ENCODE measurements at regions not wholly inside any gene's neighbourhood (a gene's known extent, or its start where the extent isn't known, plus 50 kb on each side); places are given as distances from the start of the nearest gene placed in this dataset.

- no peak for DNase-seq
- no peak for TF ChIP-seq CTCF (conservative IDR thresholded peaks at IDR 0.05)
- H3K27me3 ChIP-seq (ENCODE audit: insufficient read depth, low read depth): peaks cover 100% of the 10 kb centered on the region
- intact Hi-C loops (cut with micrococcal nuclease; ENCODE audit: unreplicated experiment): no loop called here
- H3K9me3 ChIP-seq (ENCODE audit: insufficient read depth, low read depth): no peaks in the 10 kb centered on the region
- ChIA-PET CTCF (no interaction called here), POLR2A (ENCODE audit: unreplicated experiment) (interaction anchor here (0.5 kb wide), 1 partner anchor 625 kb away, joined by 4 read pairs; no protein-coding TSS in a partner anchor)
- no peaks in the 10 kb centered on the region for H3K9me2 ChIP-seq (ENCODE audit: insufficient read depth)
- H3K4me2 ChIP-seq: no peak overlapping the region
- no peak overlapping the region for H3K27ac ChIP-seq
- no TSS peak for BruUV-seq (replicated peaks)
- no peaks in the 10 kb centered on the region for H3K4me1 ChIP-seq (replicated peaks; ENCODE audit: insufficient read depth)
- no peak overlapping the region for H3K4me3 ChIP-seq
- H3K79me2 ChIP-seq (ENCODE audit: low read depth): no peaks in the 10 kb centered on the region
- H2AFZ ChIP-seq: no peak overlapping the region
- H3F3A ChIP-seq (ENCODE audit: insufficient read depth, low read depth): no peaks in the 10 kb centered on the region
- no peaks in the 10 kb centered on the region for H3K36me3 ChIP-seq (ENCODE audit: low read depth)
- no peaks in the 10 kb centered on the region for H4K20me1 ChIP-seq (ENCODE audit: insufficient read depth)
Observed at GRCh38 chr14:76696791-76697190, 64.5 kb upstream of the VASH1 start.

DNA sequence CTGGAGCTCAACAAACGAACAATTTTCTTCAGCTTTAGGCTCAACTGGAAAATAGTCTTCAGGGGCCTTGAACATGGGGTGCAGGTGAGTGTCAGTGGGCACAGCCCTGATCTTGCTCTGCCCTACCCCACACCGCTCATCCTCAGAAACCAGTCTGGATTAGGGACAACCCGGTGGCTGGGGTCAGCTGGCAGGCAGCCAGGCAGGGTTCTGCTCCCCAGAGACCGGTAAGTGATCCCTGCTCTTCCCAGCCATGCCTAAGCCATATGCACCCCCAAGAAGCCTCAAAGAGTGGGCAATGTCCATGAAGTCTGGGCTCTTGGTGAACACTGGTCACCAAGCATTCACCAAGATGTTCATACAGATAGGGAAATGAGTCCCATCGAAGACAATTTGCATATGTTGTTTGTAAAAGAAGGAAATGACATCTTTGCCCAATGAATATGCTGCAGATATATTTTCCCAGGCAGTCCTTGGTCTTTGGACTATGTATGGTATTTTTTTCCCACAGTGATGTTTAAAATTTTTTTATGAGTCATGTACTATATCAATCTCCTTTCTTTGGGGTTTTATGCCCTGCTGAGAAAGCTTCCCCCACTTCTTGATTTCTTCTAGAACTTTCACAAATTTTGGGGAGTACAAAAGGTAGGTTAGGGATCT lies 63.9 kb upstream of the VASH1 start:
- no peaks in the 10 kb centered on the region for H3K9me2 ChIP-seq (ENCODE audit: insufficient read depth)
- no peak overlapping the region for H3K4me3 ChIP-seq
- H3K9me3 ChIP-seq (ENCODE audit: insufficient read depth, low read depth): no peaks in the 10 kb centered on the region
- H3K36me3 ChIP-seq (ENCODE audit: low read depth): no peaks in the 10 kb centered on the region
- H2AFZ ChIP-seq: no peak overlapping the region
- H3K4me2 ChIP-seq: no peak overlapping the region
- H3F3A ChIP-seq (ENCODE audit: insufficient read depth, low read depth): no peaks in the 10 kb centered on the region
- intact Hi-C loops (cut with micrococcal nuclease; ENCODE audit: unreplicated experiment): no loop called here
- H3K79me2 ChIP-seq (ENCODE audit: low read depth): no peaks in the 10 kb centered on the region
- no peak for DNase-seq
- peaks cover 100% of the 10 kb centered on the region for H3K27me3 ChIP-seq (ENCODE audit: insufficient read depth, low read depth)
- no peaks in the 10 kb centered on the region for H4K20me1 ChIP-seq (ENCODE audit: insufficient read depth)
- H3K4me1 ChIP-seq (replicated peaks; ENCODE audit: insufficient read depth): no peaks in the 10 kb centered on the region
- no peak for TF ChIP-seq EZH2 (IDR thresholded peaks at IDR 0.05; ENCODE audit: low read depth)
- TF ChIP-seq CTCF (conservative IDR thresholded peaks at IDR 0.05): no peak
- no TSS peak for BruUV-seq (replicated peaks)
- ChIA-PET POLR2A (ENCODE audit: unreplicated experiment) (no interaction called here), CTCF (no interaction called here)
- H3K27ac ChIP-seq: no peak overlapping the region

DNA sequence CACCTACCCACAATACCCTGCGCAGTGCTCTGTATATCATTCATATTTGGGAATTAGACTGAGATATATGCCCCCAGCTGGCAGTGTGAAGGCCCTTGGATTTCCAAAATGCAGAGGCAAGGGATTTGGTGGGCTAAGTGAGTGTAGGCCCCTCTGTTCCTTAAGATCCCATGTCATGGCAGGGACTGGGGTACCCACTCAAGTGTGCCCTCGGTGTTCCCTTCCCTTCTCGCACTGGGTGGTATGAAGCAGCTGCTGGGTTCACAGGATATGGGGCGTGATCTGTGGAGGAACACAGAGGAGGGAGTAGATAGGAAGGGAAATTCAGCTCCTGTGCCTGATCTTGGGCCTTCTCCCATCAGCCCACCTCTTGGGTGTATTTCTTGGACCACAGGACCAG lies 63.1 kb upstream of the VASH1 start:
- Histone ChIP-seq H3K4me2 (no peak overlapping the region), H3K4me3 (no peak overlapping the region), H3K79me2 (ENCODE audit: low read depth) (no peaks in the 10 kb centered on the region), H3K9me2 (ENCODE audit: insufficient read depth) (no peaks in the 10 kb centered on the region), H3K9me3 (ENCODE audit: insufficient read depth, low read depth) (no peaks in the 10 kb centered on the region), H3K27ac (no peak overlapping the region), H2AFZ (no peak overlapping the region), H3F3A (ENCODE audit: insufficient read depth, low read depth) (no peaks in the 10 kb centered on the region), H3K4me1 (replicated peaks; ENCODE audit: insufficient read depth) (no peaks in the 10 kb centered on the region), H3K27me3 (ENCODE audit: insufficient read depth, low read depth) (peaks cover 100% of the 10 kb centered on the region), H4K20me1 (ENCODE audit: insufficient read depth) (no peaks in the 10 kb centered on the region), H3K36me3 (ENCODE audit: low read depth) (no peaks in the 10 kb centered on the region)
- TF ChIP-seq CTCF (conservative IDR thresholded peaks at IDR 0.05) (no peak), EZH2 (IDR thresholded peaks at IDR 0.05; ENCODE audit: low read depth) (no peak)
- POLR2A ChIA-PET (ENCODE audit: unreplicated experiment): no interaction called here
- no peak for DNase-seq
- CTCF ChIA-PET: no interaction called here
- BruUV-seq (replicated peaks): no TSS peak
- intact Hi-C loops (cut with micrococcal nuclease; ENCODE audit: unreplicated experiment): no loop called here

Data from PC-9 (cell line).